NT2/D1 (cell line): ENCODE measurements at regions not wholly inside any gene's neighbourhood (a gene's known extent, or its start where the extent isn't known, plus 50 kb on each side); places are given as distances from the start of the nearest gene placed in this dataset.

ENCODE experiments used
- DNase-seq: peaks from one replicate; pipeline ENCODE4 v3.0.0-alpha.2; 2011; ENCODE audit warnings: low read depth, low spot score
- H3K27me3 ChIP-seq: 2 replicates; pipeline ENCODE4 v1.6.0; 2011; ENCODE audit warnings: mild to moderate bottlenecking; ENCODE audit not compliant: insufficient read length, insufficient read depth
- H3K36me3 ChIP-seq: 2 replicates; pipeline ENCODE4 v1.6.1; 2011; ENCODE audit warnings: mild to moderate bottlenecking, low read length, mixed read lengths; ENCODE audit not compliant: insufficient read depth, insufficient read length
- H3K4me1 ChIP-seq: 2 replicates; pipeline ENCODE4 v1.5.1; 2011; ENCODE audit not compliant: insufficient read depth, insufficient read length
- H3K4me3 ChIP-seq: 2 replicates; pipeline ENCODE4 v1.5.1; 2011; ENCODE audit warnings: low read depth; ENCODE audit not compliant: insufficient read length
- H3K9ac ChIP-seq: 2 replicates; pipeline ENCODE4 v1.6.0; 2011; ENCODE audit warnings: low read depth; ENCODE audit not compliant: insufficient read length
- H3K9me3 ChIP-seq: 2 replicates; pipeline ENCODE4 v1.5.1; 2011; ENCODE audit warnings: mild to moderate bottlenecking, low read length; ENCODE audit not compliant: insufficient read depth
- SUZ12 ChIP-seq: IDR thresholded peaks from 2 replicates; pipeline ENCODE4 v1.6.1; 2011; ENCODE audit not compliant: insufficient read length, insufficient read depth; ENCODE audit errors: extremely low read depth
- YY1 ChIP-seq: IDR thresholded peaks from 2 replicates; pipeline ENCODE4 v1.6.1; 2011; ENCODE audit not compliant: insufficient read length, insufficient read depth
- ZNF274 ChIP-seq: IDR thresholded peaks from 2 replicates; pipeline ENCODE4 v1.6.1; 2011; ENCODE audit warnings: mild to moderate bottlenecking, low read depth, low read length

GRCh38 chr14:86961106-86961716, 1031.8 kb downstream of the GALC start:
- no peaks in the 10 kb centered on the region for H3K36me3 ChIP-seq
- no peak for DNase-seq
- no peak overlapping the region for H3K9ac ChIP-seq
- H3K4me3 ChIP-seq, result no peak overlapping the region
- peaks cover 7% of the 10 kb centered on the region; the same call in 1 of the 2 replicates for H3K9me3 ChIP-seq
- H3K4me1 ChIP-seq, result no peaks in the 10 kb centered on the region
- H3K27me3 ChIP-seq, result no peaks in the 10 kb centered on the region
- no peak for TF ChIP-seq SUZ12
- no peak for TF ChIP-seq YY1
- TF ChIP-seq ZNF274, result no peak

- Histone ChIP-seq H3K4me1 (no peaks in the 10 kb centered on the region), H3K9me3 (no peaks in the 10 kb centered on the region), H3K27me3 (no peaks in the 10 kb centered on the region), H3K4me3 (no peak overlapping the region), H3K36me3 (no peaks in the 10 kb centered on the region), H3K9ac (no peak overlapping the region)
- DNase-seq, result no peak
- TF ChIP-seq SUZ12 (no peak), ZNF274 (no peak)
These were observed 1037.1 kb downstream of the GALC start for GRCh38 chr14:86955771-86956354.

GRCh38 chr14:86954623-86955022, 1038.4 kb downstream of the GALC start:
- Histone ChIP-seq H3K9me3 (no peaks in the 10 kb centered on the region), H3K4me1 (no peaks in the 10 kb centered on the region), H3K9ac (no peak overlapping the region), H3K36me3 (no peaks in the 10 kb centered on the region), H3K27me3 (no peaks in the 10 kb centered on the region), H3K4me3 (no peak overlapping the region)
- no peak for DNase-seq
- TF ChIP-seq ZNF274 (no peak), SUZ12 (no peak), YY1 (no peak)

GRCh38 chr14:86946446-86946845, 1046.5 kb downstream of the GALC start:
- H3K4me3 ChIP-seq, result no peak overlapping the region
- no peaks in the 10 kb centered on the region for H3K4me1 ChIP-seq
- no peaks in the 10 kb centered on the region for H3K36me3 ChIP-seq
- no peak for TF ChIP-seq SUZ12
- no peak for TF ChIP-seq YY1
- TF ChIP-seq ZNF274, result no peak
- no peaks in the 10 kb centered on the region for H3K27me3 ChIP-seq
- H3K9me3 ChIP-seq, result no peaks in the 10 kb centered on the region
- no peak for DNase-seq
- H3K9ac ChIP-seq, result no peak overlapping the region

GRCh38 chr14:86944434-86944833, 1048.5 kb downstream of the GALC start:
- Histone ChIP-seq H3K27me3 (no peaks in the 10 kb centered on the region), H3K36me3 (no peaks in the 10 kb centered on the region), H3K9ac (no peak overlapping the region), H3K4me1 (no peaks in the 10 kb centered on the region), H3K9me3 (no peaks in the 10 kb centered on the region), H3K4me3 (no peak overlapping the region)
- no peak for DNase-seq
- no peak for TF ChIP-seq SUZ12
- TF ChIP-seq YY1, result no peak
- TF ChIP-seq ZNF274, result no peak

- DNase-seq, result no peak
- no peak overlapping the region for H3K9ac ChIP-seq
- H3K4me3 ChIP-seq, result no peak overlapping the region
- no peaks in the 10 kb centered on the region for H3K27me3 ChIP-seq
- no peaks in the 10 kb centered on the region for H3K4me1 ChIP-seq
- no peaks in the 10 kb centered on the region for H3K9me3 ChIP-seq
- TF ChIP-seq ZNF274 (no peak), SUZ12 (no peak), YY1 (no peak)
- H3K36me3 ChIP-seq, result no peaks in the 10 kb centered on the region
These were observed 1049.3 kb downstream of the GALC start for GRCh38 chr14:86943391-86944365.

GRCh38 chr14:86942936-86943335, 1050.0 kb downstream of the GALC start:
- H3K9me3 ChIP-seq, result no peaks in the 10 kb centered on the region
- no peak overlapping the region for H3K9ac ChIP-seq
- no peaks in the 10 kb centered on the region for H3K27me3 ChIP-seq
- no peaks in the 10 kb centered on the region for H3K36me3 ChIP-seq
- no peak for DNase-seq
- H3K4me1 ChIP-seq, result no peaks in the 10 kb centered on the region
- H3K4me3 ChIP-seq, result no peak overlapping the region
- TF ChIP-seq SUZ12 (no peak), ZNF274 (no peak), YY1 (no peak)
